ENCODE measurements at regions not wholly inside any gene's neighbourhood (a gene's known extent, or its start where the extent isn't known, plus 50 kb on each side); places are given as distances from the start of the nearest gene placed in this dataset.

GRCh38 chr5:38726279-38726678 is 119.5 kb upstream of the OSMR start:
- CTCF ChIA-PET = no interaction called here
- no peak for FAIRE-seq
- H3K36me3 ChIP-seq (ENCODE audit: control insufficient read depth in 2 of 2, extremely low read depth in 1 of 2, insufficient read depth in 2 of 2, low read length in 2 of 2) = no peaks in the 10 kb centered on the region

More at GRCh38 chr5:38726279-38726678, 119.5 kb upstream of the OSMR start:
- H3K27ac ChIP-seq (ENCODE audit: insufficient read depth, low read depth, low read length) = no peak overlapping the region
- no peak overlapping the region for H3K9ac ChIP-seq (replicated peaks; ENCODE audit: extremely low read depth, insufficient read depth, low read length)
- H3K27me3 ChIP-seq (ENCODE audit: control insufficient read depth in 2 of 2, insufficient read depth in 2 of 2, low read length in 2 of 2) = peaks cover 2 to 3% of the 10 kb centered on the region in 2 experiments
- no peak for DNase-seq (ENCODE audit: low read depth, low spot score)
- dilution Hi-C loops (cut with MboI; ENCODE audit: extremely low pct_ligation_motif_present, low sequenced_read_pairs) (no loop called here), intact Hi-C loops (cut with micrococcal nuclease) (loop anchor here (5.0 kb wide), 1 partner anchor 56 kb away; no protein-coding TSS in a partner anchor)
- no peaks in the 10 kb centered on the region for H3K9me3 ChIP-seq (replicated peaks; ENCODE audit: control insufficient read depth, insufficient read depth, low read length)
- H2AFZ ChIP-seq (ENCODE audit: low read depth, low read length) = no peak overlapping the region
- no TSS peak for BruUV-seq (replicated peaks)
- H3K9me1 ChIP-seq (replicated peaks; ENCODE audit: control insufficient read depth, extremely low read depth, insufficient read depth, low read length) = no peaks in the 10 kb centered on the region
- POLR2A ChIA-PET = no interaction called here
- no peaks in the 10 kb centered on the region for H4K20me1 ChIP-seq (replicated peaks; ENCODE audit: control insufficient read depth, extremely low read depth, insufficient read depth, low read length)
- TF ChIP-seq MYC (IDR thresholded peaks at IDR 0.05; ENCODE audit: low read depth, low read length) (no peak), CTCF (IDR thresholded peaks at IDR 0.05; ENCODE audit: extremely low read depth in 1 of 2, insufficient read depth in 1 of 2, low read depth in 1 of 2, low read length in 2 of 2) (no peak), JUN (IDR thresholded peaks at IDR 0.05; ENCODE audit: borderline replicate concordance, insufficient read depth, insufficient read length, low read depth) (no peak), GATA2 (IDR thresholded peaks at IDR 0.05; ENCODE audit: insufficient read depth, insufficient read length, low read depth, low read length) (no peak), FOS (IDR thresholded peaks at IDR 0.05; ENCODE audit: borderline replicate concordance, insufficient read depth, low read length) (no peak), POLR2AphosphoS5 (IDR thresholded peaks at IDR 0.05; ENCODE audit: insufficient read depth, low read depth, low read length) (no peak)
- no peak overlapping the region for H3K4me3 ChIP-seq (replicated peaks in 1 of 3; ENCODE audit: insufficient read depth in 1 of 3, low read depth in 1 of 3, low read length in 3 of 3)
- H3K79me2 ChIP-seq (ENCODE audit: control insufficient read depth, insufficient read depth, low read length) = no peaks in the 10 kb centered on the region
- no peaks in the 10 kb centered on the region for H3K4me1 ChIP-seq (ENCODE audit: control insufficient read depth, extremely low read depth, insufficient read depth, low read length)
- H3K4me2 ChIP-seq (ENCODE audit: insufficient read depth, low read length) = no peak overlapping the region
